ENCODE measurements at regions not wholly inside any gene's neighbourhood (a gene's known extent, or its start where the extent isn't known, plus 50 kb on each side); places are given as distances from the start of the nearest gene placed in this dataset.

- no peak overlapping the region for H3K4me3 ChIP-seq (ENCODE audit: low read depth, low read length)
- no peak for DNase-seq (ENCODE audit: low read depth)
- no peaks in the 10 kb centered on the region for H3K36me3 ChIP-seq (ENCODE audit: control insufficient read depth, insufficient read depth, low read length)
- no peak for TF ChIP-seq CTCF (IDR thresholded peaks at IDR 0.05; ENCODE audit: insufficient read depth, low read length, poor library complexity, severe bottlenecking)
- H3K27me3 ChIP-seq (ENCODE audit: control insufficient read depth, insufficient read depth, low read length) = no peaks in the 10 kb centered on the region
Observed at GRCh38 chr12:89260841-89261637, 91.3 kb downstream of the DUSP6 start.

DNA sequence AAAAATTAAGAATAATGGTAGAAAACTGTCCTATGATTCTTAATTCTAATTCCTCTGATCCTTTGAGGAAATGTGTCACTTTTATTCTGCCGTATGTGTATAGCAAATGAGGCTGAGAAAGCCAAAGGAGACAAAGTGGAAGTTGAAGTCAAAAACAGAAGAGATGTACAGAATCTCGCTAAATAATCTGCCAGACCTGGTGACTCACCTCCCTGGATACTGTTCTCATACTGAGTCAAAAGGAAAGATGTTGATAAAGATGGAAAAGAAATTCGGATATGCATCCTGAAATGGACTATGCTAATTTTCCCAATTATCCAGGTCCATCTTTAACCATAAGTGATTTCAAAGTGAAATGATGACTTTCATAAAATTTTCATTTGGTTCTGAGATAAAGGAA is 92.5 kb downstream of the DUSP6 start:
- no peaks in the 10 kb centered on the region for H3K36me3 ChIP-seq (ENCODE audit: control insufficient read depth, insufficient read depth, low read length)
- TF ChIP-seq CTCF (IDR thresholded peaks at IDR 0.05; ENCODE audit: insufficient read depth, low read length, poor library complexity, severe bottlenecking) = no peak
- no peak for DNase-seq (ENCODE audit: low read depth)
- H3K4me3 ChIP-seq (ENCODE audit: low read depth, low read length) = no peak overlapping the region
- no peaks in the 10 kb centered on the region for H3K27me3 ChIP-seq (ENCODE audit: control insufficient read depth, insufficient read depth, low read length)

DNA sequence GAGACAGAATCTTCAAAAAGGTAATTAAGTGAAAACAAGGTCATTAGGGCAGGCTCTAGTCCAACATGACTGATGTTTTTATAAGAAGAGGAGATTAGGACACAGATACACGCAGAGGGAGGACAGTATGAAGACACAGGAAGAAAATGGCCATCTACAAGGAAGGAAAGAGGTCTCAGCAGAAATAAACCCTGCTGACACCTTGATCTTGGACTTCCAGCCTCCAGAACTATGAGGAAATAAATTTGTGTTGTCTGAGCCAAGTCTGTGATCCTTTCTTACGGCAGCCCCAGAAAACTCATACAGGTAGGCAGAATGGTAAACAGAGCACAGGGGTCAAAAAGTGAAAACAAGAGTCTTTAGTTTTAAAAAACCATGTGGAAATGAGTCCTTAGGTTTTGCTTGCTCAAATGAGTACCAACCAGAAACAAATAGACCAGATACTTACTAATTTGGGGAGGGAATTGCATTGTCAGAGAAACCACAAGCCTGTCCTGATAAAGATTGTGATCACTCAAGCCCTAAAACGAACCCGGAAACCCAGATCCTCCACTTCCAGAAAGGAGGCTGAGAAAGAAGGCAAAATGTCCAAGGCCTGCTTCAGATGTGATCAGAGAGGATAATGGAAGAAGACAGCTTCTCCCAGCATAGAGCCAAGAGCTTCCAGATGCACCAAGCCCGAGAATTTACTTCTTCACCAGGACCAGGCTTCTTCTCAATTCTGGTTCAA is 93.9 kb downstream of the DUSP6 start:
- no peak for DNase-seq (ENCODE audit: low read depth)
- Histone ChIP-seq H3K36me3 (ENCODE audit: control insufficient read depth, insufficient read depth, low read length) (no peaks in the 10 kb centered on the region), H3K27me3 (ENCODE audit: control insufficient read depth, insufficient read depth, low read length) (no peaks in the 10 kb centered on the region), H3K4me3 (ENCODE audit: low read depth, low read length) (no peak overlapping the region)
- TF ChIP-seq CTCF (IDR thresholded peaks at IDR 0.05; ENCODE audit: insufficient read depth, low read length, poor library complexity, severe bottlenecking) = no peak

DNA sequence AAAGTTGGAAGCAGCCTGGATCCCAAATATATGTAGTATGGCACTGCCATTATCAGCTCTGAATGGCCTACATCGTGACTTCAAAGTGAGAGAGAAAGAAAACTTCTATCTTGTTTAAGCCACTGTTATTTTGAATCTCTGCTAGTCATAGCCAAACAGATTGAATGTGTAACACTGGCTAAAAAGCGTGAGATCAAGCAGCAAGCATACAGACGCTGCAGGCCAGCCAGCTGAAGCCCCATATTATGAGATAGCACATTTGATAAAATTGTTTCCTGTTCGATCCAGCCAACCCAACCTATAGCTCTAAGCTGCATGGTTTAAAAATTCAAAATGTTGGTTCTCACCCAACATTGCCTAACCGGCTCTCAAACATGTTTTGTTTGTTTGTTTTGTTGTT is 95.0 kb downstream of the DUSP6 start:
- no peak for TF ChIP-seq CTCF (IDR thresholded peaks at IDR 0.05; ENCODE audit: insufficient read depth, low read length, poor library complexity, severe bottlenecking)

GRCh38 chr12:89256060-89256459 is 96.2 kb downstream of the DUSP6 start:
- H3K36me3 ChIP-seq (ENCODE audit: control insufficient read depth, insufficient read depth, low read length) = no peaks in the 10 kb centered on the region
- TF ChIP-seq CTCF (IDR thresholded peaks at IDR 0.05; ENCODE audit: insufficient read depth, low read length, poor library complexity, severe bottlenecking) = no peak
- DNase-seq (ENCODE audit: low read depth) = no peak
- no peak overlapping the region for H3K4me3 ChIP-seq (ENCODE audit: low read depth, low read length)
- no peaks in the 10 kb centered on the region for H3K27me3 ChIP-seq (ENCODE audit: control insufficient read depth, insufficient read depth, low read length)

More for the DNA sequence above, 95.0 kb downstream of the DUSP6 start:
- H3K27me3 ChIP-seq (ENCODE audit: control insufficient read depth, insufficient read depth, low read length) = no peaks in the 10 kb centered on the region
- no peak for DNase-seq (ENCODE audit: low read depth)
- H3K4me3 ChIP-seq (ENCODE audit: low read depth, low read length) = no peak overlapping the region
- H3K36me3 ChIP-seq (ENCODE audit: control insufficient read depth, insufficient read depth, low read length) = no peaks in the 10 kb centered on the region

Measured in kidney epithelial cell (primary cell).